SK-N-MC (cell line): ENCODE measurements at regions not wholly inside any gene's neighbourhood (a gene's known extent, or its start where the extent isn't known, plus 50 kb on each side); places are given as distances from the start of the nearest gene placed in this dataset.

Experiments used
- EZH2 ChIP-seq: fragments of 200-600 bp; sonication (generic); IDR thresholded peaks from one replicate; pipeline ENCODE4 v1.6.1; 2017; ENCODE audit warnings: antibody characterized with exemption
- FOXP2 ChIP-seq: optimal IDR thresholded peaks from 2 replicates; pipeline ENCODE3; 2011; ENCODE audit warnings: mild to moderate bottlenecking, moderate library complexity; ENCODE audit not compliant: insufficient read depth; ENCODE audit errors: extremely low read length, control extremely low read depth
- POLR2AphosphoS5 ChIP-seq: IDR thresholded peaks from 2 replicates; pipeline ENCODE4 v1.6.1; 2012; ENCODE audit warnings: mild to moderate bottlenecking, low read depth, low read length, borderline replicate concordance

GRCh38 chr7:35339811-35340210 is 85.9 kb upstream of the TBX20 start:
- TF ChIP-seq EZH2 (no peak), POLR2AphosphoS5 (no peak), FOXP2 (no peak)
